Activated T-cell treated with anti-CD3 and anti-CD28 coated beads, Interleukin-2, amount 50 U/mL, for 4 hours (primary cell): ENCODE measurements at regions not wholly inside any gene's neighbourhood (a gene's known extent, or its start where the extent isn't known, plus 50 kb on each side); places are given as distances from the start of the nearest gene placed in this dataset.

Experiments
- ATAC-seq, 2 donors: fragments of 200-7000 bp; cut with Tn5 transposase; one replicate each; pipeline ENCODE4 v1.10.0; 2021
- DNase-seq: peaks from one replicate; pipeline ENCODE4 v3.0.0-alpha.2; 2020
- H3K27me3 Mint-ChIP-seq: one replicate; pipeline ENCODE4 v1.8.0; 2021; ENCODE audit warnings: low read depth, mixed read lengths
- H3K36me3 Mint-ChIP-seq: one replicate; pipeline ENCODE4 v1.8.0; 2022; ENCODE audit warnings: mixed read lengths; ENCODE audit not compliant: insufficient read depth
- H3K4me1 Mint-ChIP-seq: one replicate; pipeline ENCODE4 v1.8.0; 2021; ENCODE audit warnings: low read depth, mixed read lengths
- H3K4me3 Mint-ChIP-seq: one replicate; pipeline ENCODE4 v1.8.0; 2021; ENCODE audit warnings: mild to moderate bottlenecking, moderate library complexity, mixed read lengths
- H3K9me3 Mint-ChIP-seq: one replicate; pipeline ENCODE4 v1.8.0; 2021; ENCODE audit warnings: mixed read lengths

- no peaks in the 10 kb centered on the region for H3K9me3 Mint-ChIP-seq
- H3K36me3 Mint-ChIP-seq, result no peaks in the 10 kb centered on the region
- DNase-seq (no peak), ATAC-seq (no peak)
- H3K4me3 Mint-ChIP-seq, result no peak overlapping the region
- H3K27me3 Mint-ChIP-seq, result no peaks in the 10 kb centered on the region
- no peaks in the 10 kb centered on the region for H3K4me1 Mint-ChIP-seq
These were observed 159.4 kb upstream of the MEOX2 start for GRCh38 chr7:15845868-15846267.

- no peaks in the 10 kb centered on the region for H3K9me3 Mint-ChIP-seq
- H3K36me3 Mint-ChIP-seq, result no peaks in the 10 kb centered on the region
- no peaks in the 10 kb centered on the region for H3K27me3 Mint-ChIP-seq
- no peak overlapping the region for H3K4me3 Mint-ChIP-seq
- DNase-seq (no peak), ATAC-seq (no peak)
- no peaks in the 10 kb centered on the region for H3K4me1 Mint-ChIP-seq
These were observed 159.0 kb upstream of the MEOX2 start for GRCh38 chr7:15845461-15845860.

DNA sequence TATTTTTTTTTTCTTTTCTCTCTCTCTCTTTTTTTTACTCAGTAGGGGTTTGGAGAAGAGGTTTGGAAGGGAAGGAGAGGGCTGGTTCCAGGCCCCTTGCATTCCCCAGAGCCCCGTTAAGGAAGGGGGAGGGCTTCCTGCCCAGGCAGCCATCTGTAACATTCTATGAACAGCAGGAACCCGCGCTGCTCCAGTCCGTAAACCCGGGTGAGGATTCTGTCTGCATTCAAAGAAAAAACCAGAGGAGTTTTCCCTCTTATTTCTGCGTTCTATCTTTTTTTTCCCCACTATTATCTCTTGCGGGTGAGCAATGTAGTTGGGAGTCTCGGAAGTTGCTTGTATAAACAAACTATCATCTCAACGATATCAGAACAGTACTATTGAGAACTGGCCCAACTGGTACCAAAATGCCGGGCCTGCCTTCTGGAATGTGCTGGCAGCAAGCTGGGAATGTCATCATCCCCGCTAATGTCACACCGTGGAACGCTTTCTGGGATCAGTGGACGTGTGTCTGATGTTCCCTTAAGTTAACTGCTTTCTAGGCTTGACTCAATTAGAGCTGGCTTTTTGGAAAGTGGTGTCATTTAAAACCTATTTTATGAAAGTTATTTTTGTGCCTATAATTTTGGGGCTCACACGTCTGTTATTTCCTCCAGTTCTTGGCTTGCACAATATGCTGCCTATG, 153.1 kb upstream of the MEOX2 start:
- Mint-ChIP-seq H3K9me3 (no peaks in the 10 kb centered on the region), H3K27me3 (no peaks in the 10 kb centered on the region), H3K36me3 (no peaks in the 10 kb centered on the region), H3K4me3 (no peak overlapping the region), H3K4me1 (no peaks in the 10 kb centered on the region)
- ATAC-seq, result no peak
- DNase-seq, result no peak

DNA sequence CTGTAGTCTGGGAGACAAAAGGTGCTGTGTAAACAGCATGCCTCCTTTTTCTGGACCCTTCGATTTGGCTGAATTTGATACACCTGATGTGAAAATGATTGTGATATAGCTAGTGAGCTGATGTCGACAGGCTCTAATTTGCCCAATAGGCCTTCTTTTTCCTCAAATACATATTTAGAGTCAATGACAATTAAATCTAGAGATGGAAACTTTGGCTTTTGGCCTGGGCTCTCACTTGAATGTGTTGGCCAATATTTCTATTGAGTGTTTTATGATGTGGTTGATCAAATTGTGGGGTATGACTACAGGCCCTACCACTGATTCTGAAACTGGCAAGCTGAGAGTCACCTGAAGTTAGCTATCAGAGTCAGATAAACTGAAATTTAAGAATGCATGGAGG, 151.8 kb upstream of the MEOX2 start:
- H3K9me3 Mint-ChIP-seq, result no peaks in the 10 kb centered on the region
- no peak overlapping the region for H3K4me3 Mint-ChIP-seq
- H3K36me3 Mint-ChIP-seq, result no peaks in the 10 kb centered on the region
- no peaks in the 10 kb centered on the region for H3K27me3 Mint-ChIP-seq
- no peaks in the 10 kb centered on the region for H3K4me1 Mint-ChIP-seq
- ATAC-seq (no peak), DNase-seq (no peak)

- H3K4me1 Mint-ChIP-seq, result no peaks in the 10 kb centered on the region
- H3K27me3 Mint-ChIP-seq, result no peaks in the 10 kb centered on the region
- no peaks in the 10 kb centered on the region for H3K9me3 Mint-ChIP-seq
- H3K36me3 Mint-ChIP-seq, result no peaks in the 10 kb centered on the region
- H3K4me3 Mint-ChIP-seq, result no peak overlapping the region
- DNase-seq, result no peak
- ATAC-seq, result no peak
These were observed 150.9 kb upstream of the MEOX2 start for GRCh38 chr7:15837306-15837950.

- H3K4me3 Mint-ChIP-seq, result no peak overlapping the region
- no peaks in the 10 kb centered on the region for H3K27me3 Mint-ChIP-seq
- DNase-seq (no peak), ATAC-seq (no peak)
- H3K9me3 Mint-ChIP-seq, result no peaks in the 10 kb centered on the region
- no peaks in the 10 kb centered on the region for H3K4me1 Mint-ChIP-seq
- H3K36me3 Mint-ChIP-seq, result no peaks in the 10 kb centered on the region
These were observed 150.2 kb upstream of the MEOX2 start for GRCh38 chr7:15836651-15837050.

GRCh38 chr7:15836041-15836440, 149.6 kb upstream of the MEOX2 start:
- ATAC-seq (no peak), DNase-seq (no peak)
- Mint-ChIP-seq H3K36me3 (no peaks in the 10 kb centered on the region), H3K9me3 (no peaks in the 10 kb centered on the region), H3K27me3 (no peaks in the 10 kb centered on the region), H3K4me3 (no peak overlapping the region), H3K4me1 (no peaks in the 10 kb centered on the region)

DNA sequence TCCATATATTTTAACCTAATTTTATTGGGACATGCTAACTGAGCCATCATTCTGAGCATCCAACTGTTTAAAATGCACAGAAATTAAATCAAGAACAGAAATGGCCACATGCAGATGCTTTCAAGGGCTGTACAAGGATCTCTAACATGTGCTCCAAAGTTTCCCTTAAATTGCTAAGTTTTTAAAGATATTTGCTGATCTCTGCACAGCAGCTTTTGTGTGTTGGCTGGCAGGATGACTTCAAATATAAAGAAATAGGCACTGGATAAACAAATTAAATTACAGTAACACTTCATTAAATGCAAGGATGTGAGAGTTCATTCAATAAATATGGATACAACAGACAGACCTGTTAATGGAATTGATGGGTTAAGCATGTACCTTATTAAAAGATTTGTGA, 148.0 kb upstream of the MEOX2 start:
- Mint-ChIP-seq H3K27me3 (no peaks in the 10 kb centered on the region), H3K36me3 (no peaks in the 10 kb centered on the region), H3K9me3 (no peaks in the 10 kb centered on the region), H3K4me1 (no peaks in the 10 kb centered on the region), H3K4me3 (no peak overlapping the region)
- no peak for DNase-seq
- no peak for ATAC-seq

- ATAC-seq (no peak), DNase-seq (no peak)
- H3K4me3 Mint-ChIP-seq, result no peak overlapping the region
- H3K36me3 Mint-ChIP-seq, result no peaks in the 10 kb centered on the region
- H3K9me3 Mint-ChIP-seq, result no peaks in the 10 kb centered on the region
- H3K4me1 Mint-ChIP-seq, result no peaks in the 10 kb centered on the region
- H3K27me3 Mint-ChIP-seq, result no peaks in the 10 kb centered on the region
These were observed 146.5 kb upstream of the MEOX2 start for GRCh38 chr7:15832996-15833395.

- no peak for ATAC-seq
These were observed 145.1 kb upstream of the MEOX2 start for GRCh38 chr7:15831606-15832005.

GRCh38 chr7:15829691-15830090, 143.2 kb upstream of the MEOX2 start:
- ATAC-seq (no peak), DNase-seq (no peak)
- Mint-ChIP-seq H3K4me1 (no peaks in the 10 kb centered on the region), H3K9me3 (no peaks in the 10 kb centered on the region), H3K27me3 (no peaks in the 10 kb centered on the region), H3K4me3 (no peak overlapping the region), H3K36me3 (no peaks in the 10 kb centered on the region)

More at GRCh38 chr7:15831606-15832005, 145.1 kb upstream of the MEOX2 start:
- H3K4me1 Mint-ChIP-seq, result no peaks in the 10 kb centered on the region
- DNase-seq, result no peak
- no peak overlapping the region for H3K4me3 Mint-ChIP-seq
- H3K27me3 Mint-ChIP-seq, result no peaks in the 10 kb centered on the region
- no peaks in the 10 kb centered on the region for H3K9me3 Mint-ChIP-seq
- H3K36me3 Mint-ChIP-seq, result no peaks in the 10 kb centered on the region

GRCh38 chr7:15828881-15829280, 142.4 kb upstream of the MEOX2 start:
- H3K36me3 Mint-ChIP-seq, result no peaks in the 10 kb centered on the region
- H3K27me3 Mint-ChIP-seq, result no peaks in the 10 kb centered on the region
- DNase-seq (no peak), ATAC-seq (no peak)
- no peaks in the 10 kb centered on the region for H3K9me3 Mint-ChIP-seq
- no peaks in the 10 kb centered on the region for H3K4me1 Mint-ChIP-seq
- no peak overlapping the region for H3K4me3 Mint-ChIP-seq

- DNase-seq, result no peak
- H3K4me3 Mint-ChIP-seq, result no peak overlapping the region
- peaks cover 6% of the 10 kb centered on the region for H3K9me3 Mint-ChIP-seq
- H3K36me3 Mint-ChIP-seq, result no peaks in the 10 kb centered on the region
- no peaks in the 10 kb centered on the region for H3K4me1 Mint-ChIP-seq
- ATAC-seq, result no peak
- no peaks in the 10 kb centered on the region for H3K27me3 Mint-ChIP-seq
These were observed 135.3 kb upstream of the MEOX2 start for GRCh38 chr7:15821484-15822427.

DNA sequence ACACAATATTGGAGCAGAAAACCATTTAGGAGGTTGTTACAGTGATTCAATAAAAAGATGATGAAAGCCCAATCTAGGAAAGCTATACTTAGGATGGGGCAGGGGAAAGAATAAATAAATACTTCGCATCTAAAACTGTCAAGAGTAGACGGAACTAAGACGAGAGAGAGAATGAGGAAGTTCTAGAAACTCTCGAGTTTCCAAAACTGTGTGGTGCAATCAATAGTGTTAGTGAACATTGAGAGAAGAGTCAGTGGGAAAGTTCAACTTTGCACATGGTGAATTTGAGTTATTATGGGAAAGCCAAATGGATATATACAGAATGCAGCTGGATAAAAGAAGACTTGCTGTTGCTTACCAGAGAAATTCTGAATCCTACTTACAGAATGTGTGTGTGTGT, 133.8 kb upstream of the MEOX2 start:
- ATAC-seq (no peak), DNase-seq (no peak)
- no peaks in the 10 kb centered on the region for H3K27me3 Mint-ChIP-seq
- peaks cover 9% of the 10 kb centered on the region for H3K9me3 Mint-ChIP-seq
- H3K36me3 Mint-ChIP-seq, result no peaks in the 10 kb centered on the region
- no peaks in the 10 kb centered on the region for H3K4me1 Mint-ChIP-seq
- H3K4me3 Mint-ChIP-seq, result no peak overlapping the region
